ENCODE measurements at regions not wholly inside any gene's neighbourhood (a gene's known extent, or its start where the extent isn't known, plus 50 kb on each side); places are given as distances from the start of the nearest gene placed in this dataset.
"Not testable (repeated sequence)": the region's sequence is repeated elsewhere in the genome, so short reads cannot be mapped to it uniquely, and the experiment has no call there.

DNA sequence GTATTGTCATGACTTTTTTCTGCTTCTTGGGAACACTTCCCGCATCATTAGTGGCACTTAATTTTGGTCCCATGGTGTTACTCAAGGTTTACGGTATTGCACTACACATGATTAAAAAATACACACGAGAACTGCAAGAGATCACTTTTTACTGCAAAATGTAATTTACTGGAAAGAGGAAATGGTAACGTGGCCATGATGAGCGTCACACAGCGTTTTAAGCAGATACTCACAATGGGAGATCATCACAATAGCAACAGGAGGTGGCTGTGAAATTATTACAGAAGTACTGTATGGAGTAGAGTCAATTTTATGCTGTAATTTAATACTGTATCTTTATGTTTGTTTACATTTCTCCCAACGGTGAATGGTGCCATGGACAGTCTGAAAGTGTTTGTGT lies 1510.3 kb downstream of the AMY1C start:
- H3K4me3 Mint-ChIP-seq, result no peak overlapping the region
- no peak for DNase-seq
- peaks cover 0 to 4% (median 2%) of the 10 kb centered on the region in 3 donors for H3K27me3 Mint-ChIP-seq (ENCODE audit: low read depth in 3 of 3)
- no peak overlapping the region for H3K27ac Mint-ChIP-seq
- no peaks in the 10 kb centered on the region for H3K4me1 Mint-ChIP-seq
- peaks cover 18 to 47% (median 38%) of the 10 kb centered on the region in 6 donors for H3K9me3 Mint-ChIP-seq
- H3K36me3 Mint-ChIP-seq, result no peaks in the 10 kb centered on the region

DNA sequence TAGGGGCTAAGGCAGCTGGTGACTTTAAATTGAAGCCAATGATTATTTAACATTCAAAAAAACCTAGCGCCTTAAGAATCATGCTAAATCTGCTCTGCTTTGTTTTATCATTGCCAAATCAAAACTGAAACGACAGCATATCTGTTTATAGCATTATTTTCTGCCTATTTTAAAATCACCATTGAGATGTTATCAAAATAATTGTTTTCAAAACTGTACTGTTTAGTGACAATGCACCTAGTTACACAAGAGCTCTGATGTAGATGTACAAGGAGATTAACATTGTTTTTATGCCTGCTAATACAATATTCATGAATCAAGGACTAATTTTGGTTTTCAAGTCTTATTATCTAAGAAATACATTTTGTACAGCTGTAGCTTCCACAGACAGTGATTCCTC lies 1521.3 kb downstream of the AMY1C start:
- Mint-ChIP-seq H3K27me3 (ENCODE audit: low read depth in 3 of 3) (no peaks in the 10 kb centered on the region), H3K4me3 (no peak overlapping the region), H3K9me3 (peaks cover 8 to 57% (median 45%) of the 10 kb centered on the region in 6 donors), H3K36me3 (peaks cover 0 to 4% (median 0%) of the 10 kb centered on the region in 3 donors), H3K4me1 (no peaks in the 10 kb centered on the region), H3K27ac (no peak overlapping the region)
- DNase-seq, result no peak

GRCh38 chr1:105272376-105272775 lies 1522.7 kb downstream of the AMY1C start:
- not testable (repeated sequence) for H3K27me3 Mint-ChIP-seq (ENCODE audit: low read depth in 3 of 3)

DNA sequence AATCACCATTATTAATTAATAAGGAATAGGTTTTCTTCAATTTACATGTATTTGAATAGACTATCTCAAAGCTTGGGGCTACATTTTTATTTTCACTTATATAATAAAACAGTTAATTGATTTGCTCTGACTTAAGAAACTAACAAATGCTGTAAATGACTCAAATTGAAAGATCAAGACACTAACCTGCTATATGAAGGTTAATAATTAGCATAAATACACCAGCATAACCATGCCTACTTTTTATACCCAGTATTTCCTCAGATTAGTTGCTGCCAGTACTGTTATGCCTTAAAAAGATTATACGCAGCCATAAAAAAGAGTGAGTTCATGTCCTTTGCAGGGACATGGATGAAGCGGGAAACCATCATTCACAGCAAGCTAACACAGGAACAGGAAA lies 1545.1 kb downstream of the AMY1C start:
- Mint-ChIP-seq H3K36me3 (peaks cover 0 to 9% (median 0%) of the 10 kb centered on the region in 3 donors), H3K9me3 (peaks cover 9 to 53% (median 32%) of the 10 kb centered on the region in 6 donors), H3K4me3 (no peak overlapping the region), H3K27ac (no peak overlapping the region), H3K4me1 (no peaks in the 10 kb centered on the region), H3K27me3 (ENCODE audit: low read depth in 3 of 3) (peaks cover 0 to 1% (median 0%) of the 10 kb centered on the region in 3 donors)
- no peak for DNase-seq

More at GRCh38 chr1:105272376-105272775, 1522.7 kb downstream of the AMY1C start:
- not testable (repeated sequence) for H3K36me3 Mint-ChIP-seq, H3K27ac Mint-ChIP-seq, DNase-seq, H3K4me3 Mint-ChIP-seq, H3K4me1 Mint-ChIP-seq
- H3K9me3 Mint-ChIP-seq, result peaks cover 8 to 53% (median 40%) of the 10 kb centered on the region in 6 donors

GRCh38 chr1:105310063-105310462 lies 1560.4 kb downstream of the AMY1C start:
- peaks cover 4 to 28% (median 16%) of the 10 kb centered on the region in 6 donors for H3K9me3 Mint-ChIP-seq
- H3K4me1 Mint-ChIP-seq, result no peaks in the 10 kb centered on the region
- no peaks in the 10 kb centered on the region for H3K27me3 Mint-ChIP-seq (ENCODE audit: low read depth in 3 of 3)
- no peaks in the 10 kb centered on the region for H3K36me3 Mint-ChIP-seq
- DNase-seq, result no peak
- H3K27ac Mint-ChIP-seq, result no peak overlapping the region
- H3K4me3 Mint-ChIP-seq, result no peak overlapping the region

DNA sequence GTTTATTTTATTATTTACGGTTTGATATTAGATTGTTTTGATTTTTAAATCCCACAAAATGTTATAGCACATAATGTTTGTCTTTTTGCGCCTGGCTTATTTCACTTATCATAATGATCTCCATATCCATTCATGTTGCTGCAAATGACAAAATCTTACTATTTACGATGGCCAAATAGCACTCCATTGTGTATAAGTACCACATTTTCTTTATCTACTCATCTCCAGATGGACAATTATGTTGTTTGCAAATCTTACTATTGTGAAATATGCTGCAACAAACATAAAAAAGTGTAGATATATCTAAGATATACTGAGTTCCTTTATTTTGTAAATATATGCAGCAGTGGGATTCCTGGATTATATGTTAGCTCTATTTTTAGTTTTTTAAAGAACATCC lies 1568.3 kb downstream of the AMY1C start:
- no peaks in the 10 kb centered on the region for H3K27me3 Mint-ChIP-seq (ENCODE audit: low read depth in 3 of 3)
- peaks cover 0 to 3% (median 0%) of the 10 kb centered on the region in 3 donors for H3K36me3 Mint-ChIP-seq
- no peak for DNase-seq
- no peak overlapping the region for H3K4me3 Mint-ChIP-seq
- no peak overlapping the region for H3K27ac Mint-ChIP-seq
- H3K4me1 Mint-ChIP-seq, result no peaks in the 10 kb centered on the region
- peaks cover 23 to 66% (median 31%) of the 10 kb centered on the region in 6 donors for H3K9me3 Mint-ChIP-seq

DNA sequence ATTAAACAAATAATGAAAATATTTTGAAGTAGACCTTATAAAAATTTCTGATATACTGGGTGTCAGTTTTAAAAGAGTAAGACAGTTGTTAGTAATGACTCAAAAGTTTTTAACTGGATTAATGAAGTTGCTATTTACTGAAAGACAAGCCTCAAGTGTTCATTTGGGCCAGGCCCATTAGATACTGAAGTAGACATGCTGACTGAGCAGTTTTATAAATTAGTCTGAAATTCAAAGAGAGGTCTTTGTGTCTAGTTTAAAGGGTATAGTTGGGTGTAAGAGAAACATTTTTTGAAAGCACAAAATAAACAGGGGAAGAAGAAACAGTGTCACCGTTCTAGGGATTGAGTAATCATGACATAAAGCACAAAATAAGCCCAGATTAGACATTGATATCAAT lies 1577.2 kb downstream of the AMY1C start:
- Mint-ChIP-seq H3K9me3 (peaks cover 11 to 46% (median 28%) of the 10 kb centered on the region in 6 donors), H3K4me1 (no peaks in the 10 kb centered on the region), H3K4me3 (no peak overlapping the region), H3K27ac (no peak overlapping the region), H3K27me3 (ENCODE audit: low read depth in 3 of 3) (no peaks in the 10 kb centered on the region), H3K36me3 (no peaks in the 10 kb centered on the region)
- DNase-seq, result no peak

- peaks cover 8 to 39% (median 19%) of the 10 kb centered on the region in 6 donors for H3K9me3 Mint-ChIP-seq
- H3K4me1 Mint-ChIP-seq, result no peaks in the 10 kb centered on the region
- peaks cover 0 to 2% (median 0%) of the 10 kb centered on the region in 3 donors for H3K27me3 Mint-ChIP-seq (ENCODE audit: low read depth in 3 of 3)
- H3K4me3 Mint-ChIP-seq, result no peak overlapping the region
- no peak for DNase-seq
- H3K36me3 Mint-ChIP-seq, result no peaks in the 10 kb centered on the region
- H3K27ac Mint-ChIP-seq, result no peak overlapping the region
Observed at GRCh38 chr1:105337420-105337819, 1587.7 kb downstream of the AMY1C start.

DNA sequence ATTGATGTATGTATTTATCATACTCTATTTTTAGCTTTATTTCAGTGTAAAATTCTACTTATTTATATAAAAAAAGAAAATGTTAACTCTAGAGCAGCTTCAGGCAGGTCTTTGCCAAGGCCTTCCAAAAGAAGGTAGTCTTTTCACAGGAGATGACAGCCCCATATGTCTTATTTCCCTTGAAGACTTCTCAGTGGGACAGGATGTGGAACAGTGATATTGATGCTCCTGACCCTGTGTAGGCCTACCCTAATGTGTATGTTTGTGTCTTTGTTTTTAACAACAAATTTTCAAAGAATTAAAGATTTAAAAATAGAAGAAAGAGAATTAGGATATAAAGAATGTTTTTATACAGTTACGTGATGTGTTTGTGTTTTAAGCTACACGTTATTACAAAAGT lies 1593.6 kb downstream of the AMY1C start:
- no peaks in the 10 kb centered on the region for H3K36me3 Mint-ChIP-seq
- H3K4me3 Mint-ChIP-seq, result no peak overlapping the region
- DNase-seq, result no peak
- peaks cover 10 to 35% (median 27%) of the 10 kb centered on the region in 6 donors for H3K9me3 Mint-ChIP-seq
- H3K27ac Mint-ChIP-seq, result no peak overlapping the region
- peaks cover 0 to 1% (median 0%) of the 10 kb centered on the region in 3 donors for H3K27me3 Mint-ChIP-seq (ENCODE audit: low read depth in 3 of 3)
- no peaks in the 10 kb centered on the region for H3K4me1 Mint-ChIP-seq

DNA sequence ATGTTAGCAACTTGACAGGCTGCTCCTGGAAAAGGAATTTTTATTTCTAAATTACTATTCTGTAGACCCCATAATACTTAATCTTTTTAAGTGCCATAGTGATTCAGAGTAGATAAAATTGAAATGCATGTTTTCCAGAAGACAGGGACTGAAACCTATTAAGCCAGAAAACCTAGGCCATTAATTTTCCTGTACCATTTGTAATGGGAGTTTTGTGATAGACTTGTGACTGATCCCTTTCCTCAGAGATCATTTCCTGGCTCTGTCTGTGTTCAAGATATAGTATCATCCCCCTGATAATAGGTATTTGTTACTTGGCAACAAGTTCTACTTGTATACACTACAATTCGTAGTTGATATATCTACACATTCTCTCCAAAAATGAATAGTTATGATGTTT lies 1609.8 kb downstream of the AMY1C start:
- H3K36me3 Mint-ChIP-seq, result no peaks in the 10 kb centered on the region
- peaks cover 0 to 7% (median 2%) of the 10 kb centered on the region in 3 donors for H3K27me3 Mint-ChIP-seq (ENCODE audit: low read depth in 3 of 3)
- no peaks in the 10 kb centered on the region for H3K4me1 Mint-ChIP-seq
- no peak overlapping the region for H3K4me3 Mint-ChIP-seq
- H3K27ac Mint-ChIP-seq, result no peak overlapping the region
- no peak for DNase-seq
- peaks cover 8 to 33% (median 20%) of the 10 kb centered on the region in 6 donors for H3K9me3 Mint-ChIP-seq

- H3K9me3 Mint-ChIP-seq, result peaks cover 11 to 26% (median 20%) of the 10 kb centered on the region in 6 donors
- H3K4me3 Mint-ChIP-seq, result no peak overlapping the region
- no peak overlapping the region for H3K27ac Mint-ChIP-seq
- no peak for DNase-seq
- H3K27me3 Mint-ChIP-seq (ENCODE audit: low read depth in 3 of 3), result peaks cover 0 to 5% (median 0%) of the 10 kb centered on the region in 3 donors
- H3K4me1 Mint-ChIP-seq, result no peaks in the 10 kb centered on the region
- H3K36me3 Mint-ChIP-seq, result no peaks in the 10 kb centered on the region
Observed at GRCh38 chr1:105362438-105362837, 1612.7 kb downstream of the AMY1C start.

DNA sequence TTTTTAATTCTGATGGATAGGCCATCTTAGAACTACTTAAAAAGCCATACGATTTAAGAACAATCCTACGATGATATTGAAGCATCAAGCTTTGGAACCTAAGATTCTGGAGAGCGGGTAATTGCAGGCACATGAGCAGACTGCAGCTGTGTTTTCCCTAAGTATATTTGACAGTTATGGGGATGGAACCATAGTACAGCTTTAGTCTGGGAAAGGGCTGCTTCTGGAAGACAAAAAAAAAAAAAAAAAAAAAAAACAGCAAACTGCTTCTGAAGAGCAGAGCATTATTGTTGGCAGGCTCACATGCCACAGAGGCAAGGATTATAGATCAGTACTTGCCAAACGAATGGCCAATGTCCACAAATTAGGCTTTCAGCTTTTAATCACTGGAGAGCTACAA lies 1618.7 kb downstream of the AMY1C start:
- no peaks in the 10 kb centered on the region for H3K4me1 Mint-ChIP-seq
- H3K4me3 Mint-ChIP-seq, result no peak overlapping the region
- no peak overlapping the region for H3K27ac Mint-ChIP-seq

DNA sequence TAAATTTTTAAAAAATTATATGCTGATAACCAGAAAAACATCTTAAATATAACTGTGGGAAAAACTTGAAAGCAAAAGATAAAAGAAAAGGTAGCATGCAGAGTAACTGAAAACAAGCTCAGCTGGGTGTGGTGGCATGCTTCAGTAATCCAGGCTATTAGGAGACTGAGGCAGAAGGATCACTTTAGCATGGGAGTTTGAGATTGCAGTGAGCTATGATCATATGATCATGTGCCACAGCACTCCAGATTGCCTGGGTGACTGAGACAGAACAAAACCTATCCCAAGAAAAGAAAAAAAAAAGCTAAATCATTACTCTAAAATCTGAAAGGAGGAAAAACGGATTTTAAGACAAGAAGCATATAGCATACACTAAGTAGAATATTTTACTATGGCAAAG lies 1624.0 kb downstream of the AMY1C start:
- Mint-ChIP-seq H3K27me3 (ENCODE audit: low read depth in 3 of 3) (no peaks in the 10 kb centered on the region), H3K36me3 (no peaks in the 10 kb centered on the region), H3K27ac (no peak overlapping the region), H3K4me3 (no peak overlapping the region), H3K9me3 (peaks cover 6 to 38% (median 22%) of the 10 kb centered on the region in 6 donors), H3K4me1 (no peaks in the 10 kb centered on the region)
- DNase-seq, result no peak

More for the DNA sequence above, 1618.7 kb downstream of the AMY1C start:
- no peaks in the 10 kb centered on the region for H3K27me3 Mint-ChIP-seq (ENCODE audit: low read depth in 3 of 3)
- no peaks in the 10 kb centered on the region for H3K36me3 Mint-ChIP-seq
- peaks cover 13 to 41% (median 31%) of the 10 kb centered on the region in 6 donors for H3K9me3 Mint-ChIP-seq
- no peak for DNase-seq

DNA sequence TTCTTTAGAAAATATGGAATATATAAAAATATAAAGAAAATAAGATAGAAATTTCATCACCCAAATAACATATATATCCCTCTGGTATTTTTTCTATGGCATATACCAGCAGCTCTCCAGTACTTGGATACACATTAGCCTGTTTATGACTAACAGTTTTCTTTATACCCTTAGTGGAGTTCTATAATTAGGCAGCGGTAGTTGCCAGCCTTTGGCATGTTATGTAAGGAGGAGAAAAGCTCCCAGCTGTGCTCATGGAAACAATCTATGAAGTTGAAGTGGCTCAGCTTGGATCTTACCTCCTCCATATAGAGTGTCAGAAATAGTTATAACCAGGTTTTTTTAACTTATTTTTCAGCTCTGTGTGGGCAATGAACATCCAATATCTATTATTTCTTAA lies 1636.8 kb downstream of the AMY1C start:
- H3K27ac Mint-ChIP-seq, result no peak overlapping the region
- H3K9me3 Mint-ChIP-seq, result peaks cover 9 to 57% (median 30%) of the 10 kb centered on the region in 6 donors
- H3K27me3 Mint-ChIP-seq (ENCODE audit: low read depth in 3 of 3), result peaks cover 0 to 3% (median 1%) of the 10 kb centered on the region in 3 donors
- no peak for DNase-seq
- no peak overlapping the region for H3K4me3 Mint-ChIP-seq
- H3K4me1 Mint-ChIP-seq, result no peaks in the 10 kb centered on the region
- H3K36me3 Mint-ChIP-seq, result peaks cover 0 to 4% (median 0%) of the 10 kb centered on the region in 3 donors

GRCh38 chr1:105396001-105396400 lies 1646.3 kb downstream of the AMY1C start:
- H3K9me3 Mint-ChIP-seq, result peaks cover 0 to 73% (median 51%) of the 10 kb centered on the region in 6 donors

More at GRCh38 chr1:105396001-105396400, 1646.3 kb downstream of the AMY1C start:
- Mint-ChIP-seq H3K4me3 (no peak overlapping the region), H3K36me3 (peaks cover 0 to 5% (median 0%) of the 10 kb centered on the region in 3 donors), H3K4me1 (no peaks in the 10 kb centered on the region), H3K27ac (no peak overlapping the region), H3K27me3 (ENCODE audit: low read depth in 3 of 3) (peaks cover 0 to 5% (median 3%) of the 10 kb centered on the region in 3 donors)
- DNase-seq, result no peak

All from immature natural killer cell (primary cell).